ENCODE measurements at regions not wholly inside any gene's neighbourhood (a gene's known extent, or its start where the extent isn't known, plus 50 kb on each side); places are given as distances from the start of the nearest gene placed in this dataset.

- H3K9me3 ChIP-seq, result no peaks in the 10 kb centered on the region
- TF ChIP-seq CTCF (IDR thresholded peaks at IDR 0.05), result no peak
- H3K27ac ChIP-seq, result no peak overlapping the region
- no peaks in the 10 kb centered on the region for H3K36me3 ChIP-seq
- H3K4me3 ChIP-seq (ENCODE audit: low read depth in 1 of 2, low read length in 1 of 2), result no peak overlapping the region
- no peaks in the 10 kb centered on the region for H3K27me3 ChIP-seq
- H3K4me1 ChIP-seq (ENCODE audit: control insufficient read depth in 1 of 2, insufficient read depth in 1 of 2, low read depth in 1 of 2, low read length in 1 of 2), result no peaks in the 10 kb centered on the region
Observed at GRCh38 chr13:22402682-22403081, 731.8 kb downstream of the FGF9 start.

- H3K27ac ChIP-seq, result no peak overlapping the region
- H3K27me3 ChIP-seq, result no peaks in the 10 kb centered on the region
- no peaks in the 10 kb centered on the region for H3K4me1 ChIP-seq (ENCODE audit: control insufficient read depth in 1 of 2, insufficient read depth in 1 of 2, low read depth in 1 of 2, low read length in 1 of 2)
- TF ChIP-seq CTCF (IDR thresholded peaks at IDR 0.05), result no peak
- H3K9me3 ChIP-seq, result no peaks in the 10 kb centered on the region
- no peak overlapping the region for H3K4me3 ChIP-seq (ENCODE audit: low read depth in 1 of 2, low read length in 1 of 2)
- no peaks in the 10 kb centered on the region for H3K36me3 ChIP-seq
Observed at GRCh38 chr13:22403144-22403543, 732.3 kb downstream of the FGF9 start.

- no peaks in the 10 kb centered on the region for H3K36me3 ChIP-seq
Observed at GRCh38 chr13:22405891-22406290, 735.0 kb downstream of the FGF9 start.

GRCh38 chr13:22412452-22412851, 741.6 kb downstream of the FGF9 start:
- no peak for TF ChIP-seq CTCF (IDR thresholded peaks at IDR 0.05)
- Histone ChIP-seq H3K4me3 (ENCODE audit: low read depth in 1 of 2, low read length in 1 of 2) (no peak overlapping the region), H3K4me1 (ENCODE audit: control insufficient read depth in 1 of 2, insufficient read depth in 1 of 2, low read depth in 1 of 2, low read length in 1 of 2) (no peaks in the 10 kb centered on the region), H3K36me3 (no peaks in the 10 kb centered on the region), H3K9me3 (peaks cover 5% of the 10 kb centered on the region), H3K27me3 (no peaks in the 10 kb centered on the region), H3K27ac (no peak overlapping the region)

More at GRCh38 chr13:22405891-22406290, 735.0 kb downstream of the FGF9 start:
- no peak for TF ChIP-seq CTCF (IDR thresholded peaks at IDR 0.05)
- Histone ChIP-seq H3K27me3 (no peaks in the 10 kb centered on the region), H3K27ac (no peak overlapping the region), H3K4me3 (ENCODE audit: low read depth in 1 of 2, low read length in 1 of 2) (no peak overlapping the region), H3K9me3 (no peaks in the 10 kb centered on the region), H3K4me1 (ENCODE audit: control insufficient read depth in 1 of 2, insufficient read depth in 1 of 2, low read depth in 1 of 2, low read length in 1 of 2) (no peaks in the 10 kb centered on the region)

GRCh38 chr13:22422023-22422422, 751.1 kb downstream of the FGF9 start:
- Histone ChIP-seq H3K9me3 (no peaks in the 10 kb centered on the region), H3K27ac (no peak overlapping the region), H3K4me3 (ENCODE audit: low read depth in 1 of 2, low read length in 1 of 2) (no peak overlapping the region), H3K4me1 (ENCODE audit: control insufficient read depth in 1 of 2, insufficient read depth in 1 of 2, low read depth in 1 of 2, low read length in 1 of 2) (no peaks in the 10 kb centered on the region), H3K27me3 (no peaks in the 10 kb centered on the region), H3K36me3 (no peaks in the 10 kb centered on the region)
- no peak for TF ChIP-seq CTCF (IDR thresholded peaks at IDR 0.05)

GRCh38 chr13:22422712-22423111, 751.8 kb downstream of the FGF9 start:
- TF ChIP-seq CTCF (IDR thresholded peaks at IDR 0.05), result no peak
- H3K27me3 ChIP-seq, result no peaks in the 10 kb centered on the region
- H3K4me3 ChIP-seq (ENCODE audit: low read depth in 1 of 2, low read length in 1 of 2), result no peak overlapping the region
- no peaks in the 10 kb centered on the region for H3K9me3 ChIP-seq
- H3K36me3 ChIP-seq, result no peaks in the 10 kb centered on the region
- H3K27ac ChIP-seq, result no peak overlapping the region
- no peaks in the 10 kb centered on the region for H3K4me1 ChIP-seq (ENCODE audit: control insufficient read depth in 1 of 2, insufficient read depth in 1 of 2, low read depth in 1 of 2, low read length in 1 of 2)
